GM23338 (cell line): ENCODE measurements at regions not wholly inside any gene's neighbourhood (a gene's known extent, or its start where the extent isn't known, plus 50 kb on each side); places are given as distances from the start of the nearest gene placed in this dataset.
A peak's percentile ranks its signal among the peaks of the same experiment; 100 is the strongest.

Source experiments
- ATAC-seq: fragments of 200-7000 bp; cut with Tn5 transposase; 3 replicates; pipeline ENCODE4 v1.9.1; 2020
- DNase-seq: peaks from one replicate; pipeline ENCODE4 v3.0.0-alpha.2; 2015; ENCODE audit warnings: low spot score
- H2AFZ ChIP-seq: fragments of 200-600 bp; sonication (generic); 2 replicates; pipeline ENCODE4 v1.8.0; 2016; ENCODE audit warnings: antibody characterized with exemption, mild to moderate bottlenecking, moderate library complexity
- H3F3A ChIP-seq: fragments of 200-600 bp; sonication (generic); replicated peaks from 2 replicates; pipeline ENCODE4 v1.8.0; 2017; ENCODE audit warnings: antibody characterized with exemption, mixed run types, low read depth
- H3K27ac ChIP-seq: fragments of 200-600 bp; sonication (generic); 2 replicates; pipeline ENCODE4 v1.6.1; 2016; ENCODE audit warnings: low read depth
- H3K27me3 ChIP-seq: fragments of 200-600 bp; sonication (generic); 2 replicates; pipeline ENCODE4 v1.8.0; 2016; ENCODE audit warnings: mild to moderate bottlenecking, mixed run types, moderate library complexity; ENCODE audit not compliant: insufficient read depth
- H3K36me3 ChIP-seq: fragments of 200-600 bp; sonication (generic); 2 replicates; pipeline ENCODE4 v1.8.0; 2016; ENCODE audit warnings: mild to moderate bottlenecking; ENCODE audit not compliant: insufficient read depth
- H3K4me1 ChIP-seq: fragments of 200-600 bp; sonication (generic); 2 replicates; pipeline ENCODE4 v1.8.0; 2016; ENCODE audit warnings: mild to moderate bottlenecking, moderate library complexity; ENCODE audit not compliant: insufficient read depth
- H3K4me2 ChIP-seq: fragments of 200-600 bp; sonication (generic); 2 replicates; pipeline ENCODE4 v1.7.1; 2017; ENCODE audit warnings: mixed run types
- H3K4me3 ChIP-seq: fragments of 200-600 bp; sonication (generic); 2 replicates; pipeline ENCODE4 v1.6.1; 2016; ENCODE audit warnings: mixed run types
- H3K79me2 ChIP-seq: fragments of 200-600 bp; sonication (generic); replicated peaks from 2 replicates; pipeline ENCODE4 v1.8.0; 2017; ENCODE audit warnings: mild to moderate bottlenecking; ENCODE audit not compliant: insufficient read depth
- H3K9me2 ChIP-seq: fragments of 200-600 bp; sonication (generic); 2 replicates; pipeline ENCODE4 v1.8.0; 2017; ENCODE audit not compliant: insufficient read depth
- H4K20me1 ChIP-seq: fragments of 200-600 bp; sonication (generic); replicated peaks from 2 replicates; pipeline ENCODE4 v1.8.0; 2017; ENCODE audit warnings: mild to moderate bottlenecking; ENCODE audit not compliant: insufficient read depth
- H3K27ac Mint-ChIP-seq: 2 replicates; pipeline ENCODE4 v1.8.0; 2020; ENCODE audit warnings: inconsistent platforms, mild to moderate bottlenecking, moderate library complexity, mixed read lengths
- H3K27me3 Mint-ChIP-seq: 3 replicates; pipeline ENCODE4 v1.8.0; 2022; ENCODE audit warnings: low read depth, mild to moderate bottlenecking, moderate library complexity, mixed read lengths, inconsistent platforms; ENCODE audit not compliant: insufficient read depth, poor library complexity
- H3K36me3 Mint-ChIP-seq: 3 replicates; pipeline ENCODE4 v1.8.0; 2021; ENCODE audit warnings: low read depth, mild to moderate bottlenecking, inconsistent platforms, moderate library complexity, mixed read lengths
- H3K4me1 Mint-ChIP-seq: 3 replicates; pipeline ENCODE4 v1.8.0; 2020; ENCODE audit warnings: mild to moderate bottlenecking, inconsistent platforms, mixed read lengths
- H3K4me3 Mint-ChIP-seq: 3 replicates; pipeline ENCODE4 v1.8.0; 2021; ENCODE audit warnings: moderate library complexity, mild to moderate bottlenecking, inconsistent platforms, mixed read lengths
- H3K9me3 Mint-ChIP-seq: 3 replicates; pipeline ENCODE4 v1.8.0; 2020; ENCODE audit warnings: moderate library complexity, mild to moderate bottlenecking, inconsistent platforms, mixed read lengths
- CREB1 ChIP-seq: fragments of 250-450 bp; sonication (Bioruptor Pico); IDR thresholded peaks from 2 replicates; pipeline ENCODE4 v1.5.0; 2020; ENCODE audit warnings: low read depth, mild to moderate bottlenecking, moderate library complexity
- EZH2 ChIP-seq: fragments of 200-600 bp; sonication (generic); IDR thresholded peaks from one replicate; pipeline ENCODE4 v1.8.0; 2017; ENCODE audit warnings: antibody characterized with exemption, mild to moderate bottlenecking, low read depth; ENCODE audit not compliant: unreplicated experiment
- EZH2phosphoT487 ChIP-seq: fragments of 200-600 bp; sonication (generic); IDR thresholded peaks from one replicate; pipeline ENCODE4 v1.8.1; 2018; ENCODE audit warnings: antibody characterized with exemption; ENCODE audit not compliant: unreplicated experiment
- JUNB ChIP-seq: IDR thresholded peaks from one replicate; pipeline ENCODE4 v1.6.1; 2016; ENCODE audit warnings: antibody characterized with exemption; ENCODE audit not compliant: unreplicated experiment
- POLR2AphosphoS5 ChIP-seq: IDR thresholded peaks from 2 replicates; pipeline ENCODE4 v1.6.1; 2016; ENCODE audit warnings: antibody characterized with exemption, low read depth
- REST ChIP-seq: IDR thresholded peaks from one replicate; pipeline ENCODE4 v1.6.1; 2018; ENCODE audit warnings: antibody characterized with exemption; ENCODE audit not compliant: unreplicated experiment
- STAT1 ChIP-seq: IDR thresholded peaks from one replicate; pipeline ENCODE4 v1.6.1; 2016; ENCODE audit warnings: antibody characterized with exemption; ENCODE audit not compliant: unreplicated experiment
- ZNF114 ChIP-seq: fragments of 250-450 bp; sonication (Bioruptor Pico); IDR thresholded peaks from 2 replicates; pipeline ENCODE4 v1.5.0; 2020; ENCODE audit warnings: mild to moderate bottlenecking, moderate library complexity
- ZNF331 ChIP-seq: fragments of 250-450 bp; sonication (Bioruptor Pico); IDR thresholded peaks from 2 replicates; pipeline ENCODE4 v1.5.0; 2020; ENCODE audit warnings: low read depth, mild to moderate bottlenecking, moderate library complexity
- TF ChIP-seq, protein P1 (sequence below): fragments of 250-450 bp; sonication (Bioruptor Pico); IDR thresholded peaks from 2 replicates; pipeline ENCODE4 v1.5.0; 2020; ENCODE audit warnings: mild to moderate bottlenecking, moderate library complexity
- TF ChIP-seq, protein P2 (sequence below), 2 experiments: fragments of 200-600 bp in 1 of 2; sonication (generic) in 1 of 2; conservative IDR thresholded peaks; 2 replicates each; pipeline versions ENCODE4 v1.5.1 to v1.6.1; 2016 to 2017; ENCODE audit warnings: antibody characterized with exemption in 2 of 2, low read depth in 2 of 2, mild to moderate bottlenecking in 2 of 2, moderate library complexity in 1 of 2

GRCh38 chr18:29104227-29104626, 927.3 kb upstream of the CDH2 start (continued):
- TF ChIP-seq REST (no peak), JUNB (no peak), ZNF114 (no peak), EZH2phosphoT487 (no peak)

GRCh38 chr18:29096079-29096770, 919.3 kb upstream of the CDH2 start:
- no peaks in the 10 kb centered on the region for H3K27me3 ChIP-seq
- no peak for ATAC-seq
- H3K36me3 ChIP-seq, result no peaks in the 10 kb centered on the region
- H3K4me1 ChIP-seq, result peaks cover 8% of the 10 kb centered on the region; the same call in 1 of the 2 replicates
- Mint-ChIP-seq H3K4me3 (no peak overlapping the region), H3K36me3 (no peaks in the 10 kb centered on the region), H3K27ac (peak overlapping the region; percentile 12; the same call in 1 of the 2 replicates), H3K4me1 (peaks cover 14% of the 10 kb centered on the region; the same call in 2 of the 3 replicates), H3K27me3 (no peaks in the 10 kb centered on the region), H3K9me3 (no peaks in the 10 kb centered on the region; the same call in 2 of the 3 replicates)
- H2AFZ ChIP-seq, result peak overlapping the region; percentile 57; the same call in 1 of the 2 replicates
- no peaks in the 10 kb centered on the region for H3K9me2 ChIP-seq
- no peaks in the 10 kb centered on the region for H4K20me1 ChIP-seq
- peak; percentile 32 for DNase-seq
- no peaks in the 10 kb centered on the region for H3K79me2 ChIP-seq
- H3F3A ChIP-seq, result no peaks in the 10 kb centered on the region
- no peak overlapping the region for H3K27ac ChIP-seq
- H3K4me3 ChIP-seq, result no peak overlapping the region
- no peak overlapping the region for H3K4me2 ChIP-seq
- TF ChIP-seq EZH2, result no peak
- no peak for TF ChIP-seq JUNB
- TF ChIP-seq EZH2phosphoT487, result no peak
- TF ChIP-seq, protein P1, sequence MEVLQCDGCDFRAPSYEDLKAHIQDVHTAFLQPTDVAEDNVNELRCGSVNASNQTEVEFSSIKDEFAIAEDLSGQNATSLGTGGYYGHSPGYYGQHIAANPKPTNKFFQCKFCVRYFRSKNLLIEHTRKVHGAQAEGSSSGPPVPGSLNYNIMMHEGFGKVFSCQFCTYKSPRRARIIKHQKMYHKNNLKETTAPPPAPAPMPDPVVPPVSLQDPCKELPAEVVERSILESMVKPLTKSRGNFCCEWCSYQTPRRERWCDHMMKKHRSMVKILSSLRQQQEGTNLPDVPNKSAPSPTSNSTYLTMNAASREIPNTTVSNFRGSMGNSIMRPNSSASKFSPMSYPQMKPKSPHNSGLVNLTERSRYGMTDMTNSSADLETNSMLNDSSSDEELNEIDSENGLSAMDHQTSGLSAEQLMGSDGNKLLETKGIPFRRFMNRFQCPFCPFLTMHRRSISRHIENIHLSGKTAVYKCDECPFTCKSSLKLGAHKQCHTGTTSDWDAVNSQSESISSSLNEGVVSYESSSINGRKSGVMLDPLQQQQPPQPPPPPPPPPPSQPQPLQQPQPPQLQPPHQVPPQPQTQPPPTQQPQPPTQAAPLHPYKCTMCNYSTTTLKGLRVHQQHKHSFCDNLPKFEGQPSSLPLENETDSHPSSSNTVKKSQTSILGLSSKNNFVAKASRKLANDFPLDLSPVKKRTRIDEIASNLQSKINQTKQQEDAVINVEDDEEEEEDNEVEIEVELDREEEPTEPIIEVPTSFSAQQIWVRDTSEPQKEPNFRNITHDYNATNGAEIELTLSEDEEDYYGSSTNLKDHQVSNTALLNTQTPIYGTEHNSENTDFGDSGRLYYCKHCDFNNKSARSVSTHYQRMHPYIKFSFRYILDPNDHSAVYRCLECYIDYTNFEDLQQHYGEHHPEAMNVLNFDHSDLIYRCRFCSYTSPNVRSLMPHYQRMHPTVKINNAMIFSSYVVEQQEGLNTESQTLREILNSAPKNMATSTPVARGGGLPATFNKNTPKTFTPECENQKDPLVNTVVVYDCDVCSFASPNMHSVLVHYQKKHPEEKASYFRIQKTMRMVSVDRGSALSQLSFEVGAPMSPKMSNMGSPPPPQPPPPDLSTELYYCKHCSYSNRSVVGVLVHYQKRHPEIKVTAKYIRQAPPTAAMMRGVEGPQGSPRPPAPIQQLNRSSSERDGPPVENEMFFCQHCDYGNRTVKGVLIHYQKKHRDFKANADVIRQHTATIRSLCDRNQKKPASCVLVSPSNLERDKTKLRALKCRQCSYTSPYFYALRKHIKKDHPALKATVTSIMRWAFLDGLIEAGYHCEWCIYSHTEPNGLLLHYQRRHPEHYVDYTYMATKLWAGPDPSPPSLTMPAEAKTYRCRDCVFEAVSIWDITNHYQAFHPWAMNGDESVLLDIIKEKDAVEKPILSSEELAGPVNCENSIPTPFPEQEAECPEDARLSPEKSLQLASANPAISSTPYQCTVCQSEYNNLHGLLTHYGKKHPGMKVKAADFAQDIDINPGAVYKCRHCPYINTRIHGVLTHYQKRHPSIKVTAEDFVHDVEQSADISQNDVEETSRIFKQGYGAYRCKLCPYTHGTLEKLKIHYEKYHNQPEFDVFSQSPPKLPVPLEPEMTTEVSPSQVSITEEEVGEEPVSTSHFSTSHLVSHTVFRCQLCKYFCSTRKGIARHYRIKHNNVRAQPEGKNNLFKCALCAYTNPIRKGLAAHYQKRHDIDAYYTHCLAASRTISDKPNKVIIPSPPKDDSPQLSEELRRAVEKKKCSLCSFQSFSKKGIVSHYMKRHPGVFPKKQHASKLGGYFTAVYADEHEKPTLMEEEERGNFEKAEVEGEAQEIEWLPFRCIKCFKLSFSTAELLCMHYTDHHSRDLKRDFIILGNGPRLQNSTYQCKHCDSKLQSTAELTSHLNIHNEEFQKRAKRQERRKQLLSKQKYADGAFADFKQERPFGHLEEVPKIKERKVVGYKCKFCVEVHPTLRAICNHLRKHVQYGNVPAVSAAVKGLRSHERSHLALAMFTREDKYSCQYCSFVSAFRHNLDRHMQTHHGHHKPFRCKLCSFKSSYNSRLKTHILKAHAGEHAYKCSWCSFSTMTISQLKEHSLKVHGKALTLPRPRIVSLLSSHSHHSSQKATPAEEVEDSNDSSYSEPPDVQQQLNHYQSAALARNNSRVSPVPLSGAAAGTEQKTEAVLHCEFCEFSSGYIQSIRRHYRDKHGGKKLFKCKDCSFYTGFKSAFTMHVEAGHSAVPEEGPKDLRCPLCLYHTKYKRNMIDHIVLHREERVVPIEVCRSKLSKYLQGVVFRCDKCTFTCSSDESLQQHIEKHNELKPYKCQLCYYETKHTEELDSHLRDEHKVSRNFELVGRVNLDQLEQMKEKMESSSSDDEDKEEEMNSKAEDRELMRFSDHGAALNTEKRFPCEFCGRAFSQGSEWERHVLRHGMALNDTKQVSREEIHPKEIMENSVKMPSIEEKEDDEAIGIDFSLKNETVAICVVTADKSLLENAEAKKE (CRISPR knock-in tag), result no peak
- TF ChIP-seq ZNF114, result no peak
- no peak for TF ChIP-seq STAT1
- TF ChIP-seq CREB1, result no peak
- TF ChIP-seq, protein P2, sequence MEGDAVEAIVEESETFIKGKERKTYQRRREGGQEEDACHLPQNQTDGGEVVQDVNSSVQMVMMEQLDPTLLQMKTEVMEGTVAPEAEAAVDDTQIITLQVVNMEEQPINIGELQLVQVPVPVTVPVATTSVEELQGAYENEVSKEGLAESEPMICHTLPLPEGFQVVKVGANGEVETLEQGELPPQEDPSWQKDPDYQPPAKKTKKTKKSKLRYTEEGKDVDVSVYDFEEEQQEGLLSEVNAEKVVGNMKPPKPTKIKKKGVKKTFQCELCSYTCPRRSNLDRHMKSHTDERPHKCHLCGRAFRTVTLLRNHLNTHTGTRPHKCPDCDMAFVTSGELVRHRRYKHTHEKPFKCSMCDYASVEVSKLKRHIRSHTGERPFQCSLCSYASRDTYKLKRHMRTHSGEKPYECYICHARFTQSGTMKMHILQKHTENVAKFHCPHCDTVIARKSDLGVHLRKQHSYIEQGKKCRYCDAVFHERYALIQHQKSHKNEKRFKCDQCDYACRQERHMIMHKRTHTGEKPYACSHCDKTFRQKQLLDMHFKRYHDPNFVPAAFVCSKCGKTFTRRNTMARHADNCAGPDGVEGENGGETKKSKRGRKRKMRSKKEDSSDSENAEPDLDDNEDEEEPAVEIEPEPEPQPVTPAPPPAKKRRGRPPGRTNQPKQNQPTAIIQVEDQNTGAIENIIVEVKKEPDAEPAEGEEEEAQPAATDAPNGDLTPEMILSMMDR (conservative IDR thresholded peaks at IDR 0.05; ENCODE audit: low read depth in 2 of 2), result no peak
- no peak for TF ChIP-seq ZNF331
- no peak for TF ChIP-seq POLR2AphosphoS5
